IPS-NIHi7 (cell line): ENCODE measurements at regions not wholly inside any gene's neighbourhood (a gene's known extent, or its start where the extent isn't known, plus 50 kb on each side); places are given as distances from the start of the nearest gene placed in this dataset.

Experiments used
- DNase-seq: peaks from one replicate; pipeline ENCODE4 v3.0.0; 2012; ENCODE audit warnings: mixed read lengths; ENCODE audit errors: extremely low spot score

- DNase-seq = peak; percentile 74
Measured at GRCh38 chr3:135310317-135310716, 515.3 kb downstream of the EPHB1 start.

- DNase-seq = no peak
Measured at GRCh38 chr3:135311699-135312098, 516.6 kb downstream of the EPHB1 start.

DNA sequence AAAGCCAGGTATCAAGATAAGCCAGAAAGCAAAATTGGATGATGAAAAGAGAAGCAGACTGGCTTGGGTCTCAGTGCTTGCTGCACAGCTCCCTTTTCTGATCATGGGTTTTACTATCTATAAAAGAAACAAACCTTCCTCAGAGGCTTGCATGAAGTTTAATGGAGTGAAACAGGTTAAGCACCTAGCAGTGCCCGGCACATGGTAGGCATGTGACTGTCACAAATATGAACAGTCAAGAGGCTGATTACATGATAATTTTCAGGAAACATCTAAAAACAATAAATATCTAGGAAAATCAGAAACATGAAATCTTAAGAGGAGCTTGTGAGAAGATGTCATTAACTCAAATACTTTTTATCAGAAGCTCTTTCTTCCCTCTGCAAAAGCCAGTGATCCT is 519.2 kb downstream of the EPHB1 start:
- no peak for DNase-seq

DNA sequence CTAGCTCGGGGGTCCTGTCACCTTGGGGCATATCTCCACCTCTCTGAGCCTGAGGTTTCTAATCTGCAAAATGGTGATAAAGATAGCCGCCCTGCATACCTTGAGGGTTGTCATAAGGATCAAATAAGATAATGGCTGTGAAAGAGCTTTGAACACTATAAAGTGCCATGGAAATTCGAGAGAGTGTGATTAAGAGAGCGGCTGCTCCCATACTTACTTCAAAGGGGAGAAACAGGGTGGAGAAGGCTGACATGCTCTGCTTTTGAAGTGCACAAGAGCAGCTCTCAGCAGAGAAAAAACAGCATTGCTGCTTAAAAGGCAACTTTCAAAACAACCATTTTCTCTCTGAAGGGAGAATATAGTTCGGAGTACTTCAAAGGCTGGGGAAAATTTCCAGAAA is 529.2 kb downstream of the EPHB1 start:
- DNase-seq = no peak

DNA sequence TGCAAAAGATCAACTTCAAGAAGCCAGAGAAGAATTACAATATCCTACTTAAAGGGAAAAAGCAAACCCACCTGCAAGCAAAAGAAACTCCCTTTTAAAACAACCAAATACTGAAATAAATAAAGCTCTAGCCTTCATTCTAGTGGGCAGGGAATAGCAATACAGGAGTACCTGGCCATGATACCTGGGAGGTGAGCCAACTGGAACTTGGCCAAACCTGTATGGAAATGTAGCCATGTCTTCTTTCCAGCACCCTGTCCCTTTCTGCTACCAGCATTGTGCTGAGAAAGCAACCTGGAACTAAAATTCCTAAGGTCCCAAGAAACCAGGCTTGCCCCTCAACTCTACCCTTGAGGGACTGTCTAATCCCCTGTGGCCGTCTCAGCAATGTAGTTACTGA is 530.0 kb downstream of the EPHB1 start:
- no peak for DNase-seq

DNA sequence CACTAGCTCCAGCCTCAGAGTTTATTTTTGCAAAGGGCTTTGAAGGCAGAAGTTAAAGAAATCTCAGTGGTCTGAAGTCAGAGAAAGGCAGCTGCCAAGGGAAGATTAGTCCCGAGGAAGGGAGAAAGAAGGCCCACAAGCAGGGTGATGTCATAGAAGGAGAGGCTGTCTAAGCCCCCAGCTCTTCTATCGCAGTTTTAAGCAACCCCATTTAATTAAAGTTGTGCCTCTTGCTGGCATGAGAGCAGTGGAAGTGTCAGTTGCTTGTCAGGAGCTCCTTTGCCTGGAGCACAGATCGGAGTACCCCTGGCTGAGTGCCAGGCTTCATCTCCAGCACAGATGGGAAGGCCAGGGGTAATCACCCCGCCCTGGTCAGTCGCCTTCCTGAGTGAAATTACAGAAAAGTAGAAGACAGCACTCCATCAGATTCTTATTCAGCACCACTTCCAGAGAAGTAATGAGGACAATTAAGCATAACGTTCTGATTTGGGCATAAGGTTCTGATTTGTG is 530.7 kb downstream of the EPHB1 start:
- no peak for DNase-seq

DNA sequence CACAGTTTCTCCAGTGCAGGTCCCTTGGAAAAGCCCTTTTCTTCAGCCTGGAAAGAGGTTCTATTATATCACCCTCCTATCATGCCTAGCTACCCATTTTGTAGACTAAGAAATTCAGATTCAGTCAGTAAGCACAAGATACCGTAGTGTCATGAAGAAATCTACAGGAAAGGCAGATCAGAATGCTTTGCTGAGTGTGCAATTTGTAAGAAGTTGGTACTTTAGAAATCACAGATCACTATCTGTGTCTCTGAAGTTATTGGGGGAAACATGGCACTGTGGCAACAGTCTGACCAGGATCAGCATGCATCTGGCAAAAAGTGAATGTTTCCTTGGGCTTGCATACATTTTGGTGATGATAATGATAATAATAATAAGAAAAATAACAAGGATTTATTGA is 531.8 kb downstream of the EPHB1 start:
- DNase-seq = no peak

DNA sequence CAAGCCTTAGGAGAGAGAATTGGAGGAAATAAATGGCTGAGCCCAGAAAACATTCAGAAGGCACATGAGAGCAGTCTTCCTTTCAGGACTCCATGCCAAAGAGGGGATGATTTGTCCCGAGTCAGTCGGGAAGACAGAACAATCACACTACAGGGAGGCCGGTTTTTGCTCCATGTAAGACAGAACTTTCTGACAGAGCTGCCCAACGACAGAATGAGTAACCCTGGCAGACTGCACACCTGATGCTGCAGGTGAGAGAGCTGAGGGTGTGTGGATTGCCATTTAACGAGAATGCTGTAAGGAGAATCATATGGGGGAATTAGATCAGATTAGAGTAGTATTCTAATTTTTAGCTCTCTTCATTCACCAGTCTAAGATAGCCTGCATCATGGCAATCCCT is 533.0 kb downstream of the EPHB1 start:
- DNase-seq = no peak

GRCh38 chr3:135329479-135329878 is 534.4 kb downstream of the EPHB1 start:
- DNase-seq = no peak

- no peak for DNase-seq
Measured at GRCh38 chr3:135337192-135337591, 542.1 kb downstream of the EPHB1 start.

DNA sequence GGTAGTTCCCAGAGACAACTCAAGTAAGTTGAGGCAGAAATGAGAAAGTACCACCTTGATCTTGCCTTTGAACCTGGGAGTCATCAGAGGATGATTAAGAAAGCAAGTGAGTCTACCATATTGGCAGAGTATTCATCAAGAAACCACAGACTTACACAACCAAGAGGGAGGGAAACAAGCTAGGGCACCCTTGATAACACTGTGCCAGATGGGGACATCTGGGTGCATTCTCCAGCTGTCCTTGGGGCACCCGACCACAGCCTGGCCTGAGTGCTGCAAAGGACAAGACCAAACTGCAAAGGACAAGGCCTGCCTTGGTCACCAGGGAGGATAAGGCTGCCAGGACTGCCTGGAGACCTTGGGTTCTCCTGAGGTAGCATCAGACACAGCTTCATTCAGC is 553.6 kb downstream of the EPHB1 start:
- no peak for DNase-seq

DNA sequence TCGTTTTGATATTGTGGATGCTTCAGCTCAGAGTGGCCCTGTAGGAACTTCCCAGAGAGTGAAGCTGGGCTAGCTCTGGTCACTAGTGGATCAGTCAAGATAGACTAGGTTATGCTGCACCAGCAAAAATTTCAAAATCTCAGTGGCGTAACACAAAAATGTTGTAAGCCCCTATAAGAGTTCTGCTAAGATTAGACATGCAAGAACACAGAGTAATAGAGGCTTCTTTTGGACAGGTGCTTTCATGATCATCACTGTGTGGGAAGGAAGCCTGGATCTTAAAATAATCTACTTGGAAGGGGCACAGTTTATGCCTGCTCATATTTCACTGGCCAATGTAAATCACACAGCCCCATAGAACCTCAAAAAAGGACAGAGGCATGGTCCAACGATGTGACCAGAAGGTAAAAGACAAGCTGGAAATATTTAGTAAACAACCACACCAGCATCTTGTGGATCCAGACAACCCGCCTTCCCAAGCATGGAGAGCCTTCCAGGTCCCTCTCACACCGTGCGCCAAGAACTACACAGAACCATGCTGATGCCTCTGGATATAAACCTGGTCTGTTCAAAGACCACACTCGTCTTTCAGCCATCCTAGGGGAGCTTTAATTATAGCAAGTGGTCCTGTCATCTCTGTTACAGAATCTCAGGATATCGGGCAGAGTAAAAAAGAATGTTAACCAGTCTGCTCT is 554.3 kb downstream of the EPHB1 start:
- DNase-seq = no peak

DNA sequence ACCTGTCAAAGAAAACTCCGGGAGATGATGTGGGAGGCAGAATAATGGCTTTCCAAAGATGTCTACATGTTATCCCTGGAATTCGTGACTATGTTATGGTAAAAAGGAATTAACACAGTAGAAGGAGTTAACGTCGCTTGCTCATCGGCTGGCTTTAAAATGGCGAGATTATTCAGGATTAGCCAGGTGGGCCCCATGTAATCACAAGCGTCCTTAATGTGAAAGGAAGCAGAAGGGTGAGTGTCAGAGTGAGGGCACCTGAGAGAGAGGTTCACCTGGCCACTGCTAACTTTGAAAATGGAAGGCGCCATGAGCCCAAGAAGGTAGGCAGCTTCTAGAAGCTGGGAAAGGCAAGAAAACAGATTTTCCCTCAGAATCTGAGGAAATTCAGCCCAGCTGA is 557.2 kb downstream of the EPHB1 start:
- no peak for DNase-seq

GRCh38 chr3:135362889-135363288 is 567.8 kb downstream of the EPHB1 start:
- no peak for DNase-seq

DNA sequence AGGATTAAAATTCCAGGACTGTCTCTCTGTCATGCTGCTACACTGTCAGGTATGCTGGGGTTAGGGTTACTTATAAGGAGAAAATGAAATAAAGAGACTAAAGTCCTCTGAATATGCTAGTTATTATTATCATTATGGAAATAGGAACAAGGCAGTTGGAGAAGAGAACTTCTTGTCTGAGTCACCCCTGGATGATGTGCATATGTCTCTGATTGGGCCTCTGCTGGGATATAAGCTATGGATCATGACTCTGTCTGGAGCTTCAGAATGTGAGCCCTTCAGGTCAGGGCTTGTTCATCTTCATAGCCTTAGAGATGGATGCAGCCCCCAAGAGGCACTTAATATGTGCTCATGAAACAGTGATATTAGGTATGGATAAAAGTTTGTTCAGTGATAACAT is 569.6 kb downstream of the EPHB1 start:
- DNase-seq = no peak

GRCh38 chr3:135366816-135367215 is 571.8 kb downstream of the EPHB1 start:
- DNase-seq = no peak

DNA sequence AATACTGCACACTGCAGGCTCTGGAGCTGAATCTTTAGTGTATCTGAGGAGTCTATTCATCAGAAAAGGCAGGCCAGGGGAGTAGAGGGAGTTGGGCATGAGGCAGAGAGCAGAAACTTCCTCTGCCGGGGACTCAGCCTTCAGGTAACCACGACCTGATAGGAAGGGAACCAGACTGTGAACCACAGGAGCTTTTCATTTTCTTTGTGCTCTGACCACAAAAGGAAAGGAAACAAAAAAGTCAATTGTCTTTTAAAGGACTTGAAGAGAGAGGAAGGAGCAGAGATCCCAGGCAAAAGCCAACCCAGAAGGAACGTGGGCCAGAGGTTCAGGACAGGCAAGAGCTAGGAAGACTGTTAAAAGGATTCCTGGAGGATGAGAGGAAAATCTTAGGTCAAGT is 573.3 kb downstream of the EPHB1 start:
- DNase-seq = peak; percentile 39

DNA sequence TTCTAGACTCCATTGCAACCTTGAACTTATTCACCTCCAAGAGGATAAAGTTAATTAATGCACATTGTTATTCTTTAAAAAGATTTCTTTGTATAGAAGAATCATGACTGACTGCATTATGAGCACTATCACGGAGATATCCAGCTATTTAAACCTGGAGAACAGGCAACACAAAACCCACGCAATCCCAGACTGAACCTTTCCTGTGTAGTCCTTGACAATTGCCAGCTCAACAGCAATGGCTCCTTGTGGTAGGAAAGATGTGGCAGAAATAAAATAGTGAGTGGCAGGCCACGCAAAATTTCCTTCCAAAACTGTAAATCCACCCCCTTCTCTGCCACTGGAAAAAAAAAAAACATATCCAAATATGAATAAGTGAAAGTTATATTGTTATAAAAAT is 573.7 kb downstream of the EPHB1 start:
- DNase-seq = no peak

DNA sequence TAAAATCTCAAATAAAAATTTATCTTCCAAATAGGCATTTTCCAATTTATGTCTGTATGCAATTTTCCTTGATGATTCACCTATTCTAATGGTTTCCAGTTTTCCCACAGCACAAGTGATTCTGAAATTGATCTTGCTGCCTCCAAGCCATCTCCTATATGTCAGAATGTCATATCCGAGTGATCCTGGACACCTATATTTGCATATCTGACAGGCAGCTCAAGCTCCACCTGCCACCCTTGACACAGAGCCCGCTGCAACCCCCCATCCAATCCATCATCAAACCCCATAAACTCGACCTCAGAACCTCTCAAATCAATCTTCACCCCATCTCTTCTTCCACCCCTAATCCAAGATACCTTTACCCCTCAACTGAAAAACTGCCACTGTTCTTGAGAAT is 579.5 kb downstream of the EPHB1 start:
- no peak for DNase-seq

DNA sequence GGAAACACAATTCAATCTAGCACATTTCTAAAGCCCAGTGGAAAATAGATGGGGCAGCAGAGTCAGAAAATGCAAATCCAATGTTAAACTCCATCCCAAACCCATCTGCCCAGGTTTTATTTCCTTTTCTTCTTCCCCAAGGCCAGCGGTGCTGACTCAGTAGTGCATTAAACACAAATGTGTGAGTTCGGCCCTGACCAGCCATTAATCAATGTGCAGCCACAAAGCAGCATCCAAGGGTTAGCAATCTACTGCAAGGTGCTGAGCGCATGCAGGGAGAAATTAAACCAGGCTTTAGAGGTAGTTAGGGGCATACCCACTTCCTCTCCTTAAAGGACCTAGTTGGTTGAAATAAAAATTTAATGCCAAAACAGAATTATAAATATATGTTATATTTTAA is 583.3 kb upstream of the PPP2R3A start:
- no peak for DNase-seq

GRCh38 chr3:135382621-135383020 is 582.9 kb upstream of the PPP2R3A start:
- DNase-seq = no peak

GRCh38 chr3:135383301-135383700 is 582.2 kb upstream of the PPP2R3A start:
- no peak for DNase-seq

- DNase-seq = no peak
Measured at GRCh38 chr3:135392151-135392550, 573.4 kb upstream of the PPP2R3A start.

- no peak for DNase-seq
Measured at GRCh38 chr3:135393159-135393558, 572.4 kb upstream of the PPP2R3A start.
